Neuronal stem cell (in vitro differentiated cells): ENCODE measurements at regions not wholly inside any gene's neighbourhood (a gene's known extent, or its start where the extent isn't known, plus 50 kb on each side); places are given as distances from the start of the nearest gene placed in this dataset.
"Not testable (repeated sequence)": the region's sequence is repeated elsewhere in the genome, so short reads cannot be mapped to it uniquely, and the experiment has no call there.

ENCODE experiments used
- DNase-seq: peaks from one replicate; pipeline ENCODE4 v3.0.0-alpha.2; 2013; ENCODE audit warnings: low spot score
- H2AFZ ChIP-seq: one replicate; pipeline ENCODE4 v1.6.1; 2013; ENCODE audit warnings: mild to moderate bottlenecking, low read length, inconsistent platforms
- H2AK5ac ChIP-seq: 2 replicates; pipeline ENCODE4 v1.6.1; 2013; ENCODE audit warnings: low read depth, mild to moderate bottlenecking, inconsistent platforms, low read length, moderate library complexity, mixed read lengths
- H2BK120ac ChIP-seq: 2 replicates; pipeline ENCODE4 v1.6.1; 2013; ENCODE audit warnings: low read depth, mild to moderate bottlenecking, inconsistent platforms, low read length, moderate library complexity, mixed read lengths
- H2BK12ac ChIP-seq: one replicate; pipeline ENCODE4 v1.6.1; 2013; ENCODE audit warnings: low read length, inconsistent platforms
- H2BK15ac ChIP-seq: 2 replicates; pipeline ENCODE4 v1.6.1; 2013; ENCODE audit warnings: mild to moderate bottlenecking, low read length, inconsistent platforms, mixed read lengths
- H2BK5ac ChIP-seq: one replicate; pipeline ENCODE4 v1.6.1; 2013; ENCODE audit warnings: inconsistent platforms, mild to moderate bottlenecking, low read length, moderate library complexity
- H3K14ac ChIP-seq: one replicate; pipeline ENCODE4 v1.6.1; 2013; ENCODE audit warnings: low read length, inconsistent platforms
- H3K18ac ChIP-seq: 2 replicates; pipeline ENCODE4 v1.6.1; 2013; ENCODE audit warnings: low read length, inconsistent platforms
- H3K23ac ChIP-seq: 2 replicates; pipeline ENCODE4 v1.6.1; 2013; ENCODE audit warnings: low read depth, mild to moderate bottlenecking, mixed read lengths, low read length, inconsistent platforms; ENCODE audit not compliant: poor library complexity
- H3K27ac ChIP-seq: replicated peaks from 3 replicates; pipeline ENCODE4 v1.5.1; 2013; ENCODE audit warnings: low read length, inconsistent platforms
- H3K27me3 ChIP-seq, 3 experiments: 2 replicates each; pipeline ENCODE4 v1.6.1; 2013; ENCODE audit warnings: low read length in 3 of 3, mild to moderate bottlenecking in 2 of 3, inconsistent platforms in 1 of 3, low read depth in 1 of 3, mixed read lengths in 1 of 3, moderate library complexity in 1 of 3; ENCODE audit not compliant: control insufficient read depth in 3 of 3, insufficient read depth in 3 of 3
- H3K36me3 ChIP-seq, 2 donors: replicated peaks in 1 of 2; 2 replicates each; pipeline ENCODE4 v1.6.1; 2013; ENCODE audit warnings: low read length in 2 of 2; ENCODE audit not compliant: control insufficient read depth in 2 of 2, insufficient read depth in 2 of 2
- H3K4ac ChIP-seq: 2 replicates; pipeline ENCODE4 v1.6.1; 2013; ENCODE audit warnings: inconsistent platforms, mild to moderate bottlenecking, low read length, moderate library complexity
- H3K4me1 ChIP-seq, 2 donors: 1 replicate in 1 of 2; 2 replicates in 1 of 2; pipeline ENCODE4 v1.6.1; 2013; ENCODE audit warnings: low read length in 2 of 2, low read depth in 1 of 2; ENCODE audit not compliant: control insufficient read depth in 2 of 2, insufficient read depth in 1 of 2
- H3K4me2 ChIP-seq: one replicate; pipeline ENCODE4 v1.6.1; 2013; ENCODE audit warnings: mild to moderate bottlenecking, low read length, inconsistent platforms; ENCODE audit not compliant: insufficient read depth, poor library complexity, severe bottlenecking
- H3K4me3 ChIP-seq, 2 donors: 2 replicates each; pipeline ENCODE4 v1.5.1; 2013; ENCODE audit warnings: low read length in 2 of 2, mild to moderate bottlenecking in 2 of 2, inconsistent platforms in 1 of 2, moderate library complexity in 1 of 2
- H3K79me1 ChIP-seq: one replicate; pipeline ENCODE4 v1.6.1; 2013; ENCODE audit warnings: low read depth, mild to moderate bottlenecking, inconsistent platforms, low read length, moderate library complexity
- H3K9ac ChIP-seq: one replicate; pipeline ENCODE4 v1.6.1; 2013; ENCODE audit warnings: mild to moderate bottlenecking, low read depth, low read length, inconsistent platforms; ENCODE audit not compliant: poor library complexity
- H3K9me3 ChIP-seq, 2 donors: replicated peaks in 1 of 2; 2 replicates each; pipeline versions ENCODE3 to v1.6.1; 2013; ENCODE audit warnings: low read length in 2 of 2, mild to moderate bottlenecking in 2 of 2, inconsistent platforms in 1 of 2, low read depth in 1 of 2, mixed read lengths in 1 of 2, moderate library complexity in 1 of 2; ENCODE audit not compliant: control insufficient read depth in 2 of 2, insufficient read depth in 1 of 2
- H4K8ac ChIP-seq: one replicate; pipeline ENCODE4 v1.6.1; 2013; ENCODE audit warnings: low read depth, mild to moderate bottlenecking, inconsistent platforms, low read length, moderate library complexity
- H4K91ac ChIP-seq: one replicate; pipeline ENCODE4 v1.6.1; 2013; ENCODE audit warnings: low read length, low read depth, mild to moderate bottlenecking, inconsistent platforms; ENCODE audit not compliant: poor library complexity
- WGBS, 2 donors: extraction: QIAGEN DNeasy Blood & Tissue Kit; methylation state at CpG; one replicate each; pipeline ENCODE4 v1.1.7; 2013; ENCODE audit warnings: missing lambda C conversion rate in 2 of 2, mixed read lengths in 1 of 2; ENCODE audit not compliant: insufficient read length in 2 of 2, insufficient replicate concordance in 1 of 2; ENCODE audit errors: extremely low coverage in 2 of 2; 5-methylcytosine and 5-hydroxymethylcytosine counted together

GRCh38 chr6:115592025-115592424 is 468.7 kb downstream of the FRK start:
- Histone ChIP-seq H4K8ac (no peak overlapping the region), H3K4me1 (no peaks in the 10 kb centered on the region), H3K9ac (no peak overlapping the region), H2BK15ac (no peak overlapping the region), H3K27me3 (no peaks in the 10 kb centered on the region), H3K14ac (no peak overlapping the region), H2BK120ac (no peak overlapping the region), H3K36me3 (no peaks in the 10 kb centered on the region), H3K27ac (no peak overlapping the region), H3K4ac (no peak overlapping the region), H3K18ac (no peak overlapping the region), H2AFZ (no peak overlapping the region), H2BK5ac (no peak overlapping the region), H2AK5ac (no peak overlapping the region), H3K79me1 (no peaks in the 10 kb centered on the region), H3K4me3 (no peak overlapping the region), H3K23ac (no peak overlapping the region), H3K9me3 (no peaks in the 10 kb centered on the region), H2BK12ac (no peak overlapping the region), H3K4me2 (no peak overlapping the region), H4K91ac (no peak overlapping the region)
- no CpG with 5 or more reads among the region's 2 CpGs for WGBS, 2 donors
- no peak for DNase-seq

- H2BK120ac ChIP-seq, H2BK12ac ChIP-seq, DNase-seq, H2AK5ac ChIP-seq, H3K9me3 ChIP-seq, H4K8ac ChIP-seq, H2AFZ ChIP-seq, H4K91ac ChIP-seq, H3K9ac ChIP-seq, H3K4me1 ChIP-seq, H3K4me3 ChIP-seq, H3K23ac ChIP-seq, H3K4me2 ChIP-seq, H3K79me1 ChIP-seq, H2BK15ac ChIP-seq, H3K18ac ChIP-seq, H3K36me3 ChIP-seq, H3K14ac ChIP-seq, H3K4ac ChIP-seq, H3K27me3 ChIP-seq, H2BK5ac ChIP-seq, H3K27ac ChIP-seq: not testable (repeated sequence)
- no CpG with 5 or more reads among the region's 4 CpGs for WGBS, 2 donors
Observed at GRCh38 chr6:115589072-115589471, 471.6 kb downstream of the FRK start.

- H3K23ac ChIP-seq, result no peak overlapping the region
- H3K27me3 ChIP-seq, result no peaks in the 10 kb centered on the region
- no peak overlapping the region for H2BK12ac ChIP-seq
- no peak overlapping the region for H4K91ac ChIP-seq
- no peak overlapping the region for H4K8ac ChIP-seq
- no peaks in the 10 kb centered on the region for H3K9me3 ChIP-seq
- no peak overlapping the region for H3K18ac ChIP-seq
- no peak overlapping the region for H3K4me2 ChIP-seq
- H3K9ac ChIP-seq, result no peak overlapping the region
- no peak overlapping the region for H2BK15ac ChIP-seq
- no peaks in the 10 kb centered on the region for H3K4me1 ChIP-seq
- H2AFZ ChIP-seq, result no peak overlapping the region
- H3K4ac ChIP-seq, result no peak overlapping the region
- no CpG with 5 or more reads among the region's 1 CpG for WGBS, 2 donors
- no peak overlapping the region for H3K14ac ChIP-seq
- H2AK5ac ChIP-seq, result no peak overlapping the region
- no peaks in the 10 kb centered on the region for H3K36me3 ChIP-seq
- no peaks in the 10 kb centered on the region for H3K79me1 ChIP-seq
- no peak overlapping the region for H2BK5ac ChIP-seq
- no peak overlapping the region for H2BK120ac ChIP-seq
- no peak overlapping the region for H3K27ac ChIP-seq
- no peak overlapping the region for H3K4me3 ChIP-seq
- no peak for DNase-seq
Observed at GRCh38 chr6:115583290-115583689, 477.4 kb downstream of the FRK start.

GRCh38 chr6:115582386-115582785 is 478.3 kb downstream of the FRK start:
- H3K9me3 ChIP-seq, result no peaks in the 10 kb centered on the region
- no peaks in the 10 kb centered on the region for H3K79me1 ChIP-seq
- H3K4me1 ChIP-seq, result no peaks in the 10 kb centered on the region
- no peak overlapping the region for H3K23ac ChIP-seq
- no peaks in the 10 kb centered on the region for H3K27me3 ChIP-seq
- H3K18ac ChIP-seq, result no peak overlapping the region
- H3K27ac ChIP-seq, result no peak overlapping the region
- H3K4ac ChIP-seq, result no peak overlapping the region
- H3K4me3 ChIP-seq, result no peak overlapping the region
- H3K9ac ChIP-seq, result no peak overlapping the region
- H2AFZ ChIP-seq, result no peak overlapping the region
- no peak overlapping the region for H3K4me2 ChIP-seq
- H2AK5ac ChIP-seq, result no peak overlapping the region
- no peak for DNase-seq
- H2BK15ac ChIP-seq, result no peak overlapping the region
- no peak overlapping the region for H2BK120ac ChIP-seq
- WGBS, 2 donors, result 100% methylated on average over 1 of the region's 2 CpGs; no CpG with 5 or more reads in 1 of the 2 donors
- no peak overlapping the region for H3K14ac ChIP-seq
- H2BK12ac ChIP-seq, result no peak overlapping the region
- H4K8ac ChIP-seq, result no peak overlapping the region
- H4K91ac ChIP-seq, result no peak overlapping the region
- no peak overlapping the region for H2BK5ac ChIP-seq
- no peaks in the 10 kb centered on the region for H3K36me3 ChIP-seq
